Neural cell (in vitro differentiated cells): ENCODE measurements at regions not wholly inside any gene's neighbourhood (a gene's known extent, or its start where the extent isn't known, plus 50 kb on each side); places are given as distances from the start of the nearest gene placed in this dataset.

Experiments used
- H2AFZ ChIP-seq: fragments of 200-600, 300-800 bp; sonication (generic), shearing (Covaris generic); 2 replicates; pipeline ENCODE4 v1.6.0; 2014; ENCODE audit warnings: low read depth, mild to moderate bottlenecking, antibody characterized with exemption, low read length, moderate library complexity
- H3F3A ChIP-seq: fragments of 200-600 bp; shearing (Covaris generic); 2 replicates; pipeline ENCODE4 v1.6.1; 2016; ENCODE audit warnings: mild to moderate bottlenecking, moderate library complexity, mixed read lengths, antibody characterized with exemption, low read length; ENCODE audit not compliant: insufficient read depth, poor library complexity, severe bottlenecking
- H3K27ac ChIP-seq: fragments of 200-600, 300-800 bp; sonication (generic), shearing (Covaris generic); 2 replicates; pipeline ENCODE4 v1.5.1; 2014; ENCODE audit warnings: mild to moderate bottlenecking, low read length, moderate library complexity
- H3K27me3 ChIP-seq: fragments of 300-800, 200-600 bp; sonication (generic), shearing (Covaris generic); 2 replicates; pipeline ENCODE4 v1.6.0; 2014; ENCODE audit warnings: mild to moderate bottlenecking, low read depth, low read length, moderate library complexity; ENCODE audit not compliant: insufficient read depth
- H3K36me3 ChIP-seq: fragments of 300-800, 200-600 bp; sonication (generic), shearing (Covaris generic); 2 replicates; pipeline ENCODE4 v1.5.1; 2014; ENCODE audit warnings: mild to moderate bottlenecking, antibody characterized with exemption, low read length, moderate library complexity; ENCODE audit not compliant: insufficient read depth
- H3K4me2 ChIP-seq: fragments of 300-800, 200-600 bp; sonication (generic), shearing (Covaris generic); 2 replicates; pipeline ENCODE4 v1.6.0; 2014; ENCODE audit warnings: mild to moderate bottlenecking, low read length
- H3K4me3 ChIP-seq: fragments of 300-800, 200-600 bp; sonication (generic), shearing (Covaris generic); 2 replicates; pipeline ENCODE4 v1.5.1; 2014; ENCODE audit warnings: mild to moderate bottlenecking, low read length, moderate library complexity
- H3K79me2 ChIP-seq: fragments of 200-600 bp; shearing (Covaris generic); replicated peaks from 2 replicates; pipeline ENCODE4 v1.6.0; 2014; ENCODE audit warnings: mild to moderate bottlenecking, low read length, moderate library complexity; ENCODE audit not compliant: insufficient read depth
- H3K9ac ChIP-seq: fragments of 300-800, 200-600 bp; sonication (generic), shearing (Covaris generic); 2 replicates; pipeline ENCODE4 v1.6.1; 2016; ENCODE audit warnings: mild to moderate bottlenecking, low read length, mixed read lengths
- H3K9me2 ChIP-seq: fragments of 200-600 bp; shearing (Covaris generic); 2 replicates; pipeline ENCODE4 v1.6.1; 2016; ENCODE audit warnings: mild to moderate bottlenecking, low read length, mixed read lengths; ENCODE audit not compliant: insufficient read depth
- H3K9me3 ChIP-seq: fragments of 200-600, 300-800 bp; sonication (generic), shearing (Covaris generic); 2 replicates; pipeline ENCODE4 v1.6.1; 2016; ENCODE audit warnings: mild to moderate bottlenecking, mixed run types, low read length, moderate library complexity, mixed read lengths
- H4K20me1 ChIP-seq: fragments of 200-600 bp; shearing (Covaris generic); 2 replicates; pipeline ENCODE4 v1.6.1; 2016; ENCODE audit warnings: mild to moderate bottlenecking, mixed run types; ENCODE audit not compliant: insufficient read depth
- CTCF ChIP-seq: fragments of 450-650 bp; IDR thresholded peaks from 2 replicates; pipeline ENCODE4 v1.5.1; 2014; ENCODE audit warnings: antibody characterized with exemption, mild to moderate bottlenecking, moderate library complexity; ENCODE audit not compliant: poor library complexity, severe bottlenecking
- EP300 ChIP-seq: fragments of 450-650 bp; conservative IDR thresholded peaks from 2 replicates; pipeline ENCODE4 v1.6.1; 2014; ENCODE audit warnings: antibody characterized with exemption, mild to moderate bottlenecking, moderate library complexity; ENCODE audit not compliant: poor library complexity, severe bottlenecking
- EZH2 ChIP-seq: fragments of 200-600, 300-800 bp; shearing (Covaris generic), sonication (generic); IDR thresholded peaks from 2 replicates; pipeline ENCODE4 v1.6.1; 2014; ENCODE audit warnings: antibody characterized with exemption, low read length, borderline replicate concordance, mild to moderate bottlenecking; ENCODE audit not compliant: insufficient read depth, poor library complexity, severe bottlenecking
- MXI1 ChIP-seq: fragments of 450-650 bp; conservative IDR thresholded peaks from 2 replicates; pipeline ENCODE4 v1.6.1; 2014; ENCODE audit warnings: antibody characterized with exemption, mild to moderate bottlenecking; ENCODE audit not compliant: poor library complexity, severe bottlenecking
- POLR2AphosphoS5 ChIP-seq: IDR thresholded peaks from 2 replicates; pipeline ENCODE4 v1.6.1; 2012
- RAD21 ChIP-seq: fragments of 450-650 bp; conservative IDR thresholded peaks from 2 replicates; pipeline ENCODE4 v1.6.1; 2014; ENCODE audit warnings: antibody characterized with exemption, mild to moderate bottlenecking, moderate library complexity
- REST ChIP-seq: IDR thresholded peaks from 2 replicates; pipeline ENCODE4 v1.6.1; 2012; ENCODE audit warnings: borderline replicate concordance
- SMC3 ChIP-seq: fragments of 450-650 bp; conservative IDR thresholded peaks from 2 replicates; pipeline ENCODE4 v1.6.1; 2014; ENCODE audit warnings: antibody characterized with exemption, mild to moderate bottlenecking, moderate library complexity; ENCODE audit not compliant: poor library complexity
- TAF1 ChIP-seq: IDR thresholded peaks from 2 replicates; pipeline ENCODE4 v1.6.1; 2012; ENCODE audit warnings: low read depth

DNA sequence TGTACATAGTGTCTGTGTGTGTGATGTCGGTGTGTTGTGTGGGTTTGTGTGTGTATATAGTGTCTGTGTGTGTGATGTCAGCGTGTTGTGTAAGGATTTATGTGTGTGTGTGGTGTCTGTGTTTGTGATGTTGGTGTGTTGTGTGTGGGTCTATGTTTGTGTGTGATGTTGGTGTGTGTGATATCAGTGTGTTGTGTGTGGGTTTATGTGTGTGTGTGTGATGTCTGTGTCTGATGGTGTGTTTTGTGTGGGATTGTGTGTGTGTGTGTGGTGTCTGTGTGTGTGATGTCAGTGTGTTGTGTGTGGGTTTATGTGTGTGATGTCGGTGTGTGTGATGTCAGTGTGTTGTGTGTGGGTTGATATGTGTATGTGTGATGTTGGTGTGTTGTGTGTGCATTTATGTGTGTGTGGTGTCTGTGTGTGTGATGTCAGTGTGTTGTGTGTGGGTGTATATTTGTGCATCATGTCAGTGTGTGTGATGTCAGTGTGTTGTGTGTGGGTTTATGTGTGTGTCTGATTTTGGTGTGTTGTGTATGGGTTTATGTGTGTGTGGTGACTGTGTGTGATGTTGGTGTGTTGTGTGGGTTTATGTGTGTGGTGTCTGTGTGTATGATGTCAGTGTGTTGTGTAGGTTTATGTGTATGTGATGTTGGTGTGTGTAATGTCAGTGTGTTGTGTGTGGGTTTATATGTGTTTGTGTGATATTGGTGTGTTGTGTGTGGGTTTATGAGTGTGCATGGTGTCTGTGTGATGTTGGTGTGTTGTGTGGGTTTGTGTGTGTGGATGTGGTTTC, 102.4 kb upstream of the CD93 start:
- Histone ChIP-seq H3K27me3 (no peaks in the 10 kb centered on the region), H3K79me2 (no peaks in the 10 kb centered on the region), H3K27ac (no peak overlapping the region), H3K36me3 (no peaks in the 10 kb centered on the region), H3K9ac (no peak overlapping the region), H4K20me1 (no peaks in the 10 kb centered on the region), H3K4me2 (no peak overlapping the region), H3K9me2 (no peaks in the 10 kb centered on the region), H3F3A (no peaks in the 10 kb centered on the region), H3K4me3 (no peak overlapping the region), H2AFZ (no peak overlapping the region), H3K9me3 (no peaks in the 10 kb centered on the region)
- TF ChIP-seq POLR2AphosphoS5 (no peak), MXI1 (no peak), REST (no peak), EP300 (no peak), SMC3 (no peak), TAF1 (no peak), CTCF (no peak), EZH2 (no peak), RAD21 (no peak)

DNA sequence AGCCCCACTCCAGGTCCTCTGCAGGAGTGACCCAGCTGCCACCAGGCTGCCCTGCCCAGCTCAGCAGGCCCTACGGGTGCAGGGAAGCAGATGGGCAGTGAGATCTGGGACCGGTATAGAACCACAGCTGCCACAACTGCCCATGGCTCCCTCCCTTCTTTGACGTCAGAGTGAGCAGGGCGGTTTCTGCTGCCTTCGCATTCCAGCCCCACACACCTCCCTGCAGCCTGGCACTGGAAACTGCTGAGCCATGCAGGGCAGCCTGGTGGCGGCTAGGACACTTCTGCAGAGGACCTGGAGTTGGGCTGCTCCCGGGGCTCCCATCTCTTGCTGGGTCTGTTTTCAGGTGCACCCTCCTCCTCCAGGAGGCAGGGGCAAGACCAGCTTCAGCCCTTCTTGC, 101.6 kb upstream of the CD93 start:
- Histone ChIP-seq H3K4me3 (no peak overlapping the region), H3K27me3 (no peaks in the 10 kb centered on the region), H3K9me2 (no peaks in the 10 kb centered on the region), H3K27ac (no peak overlapping the region), H3K4me2 (no peak overlapping the region), H2AFZ (no peak overlapping the region), H4K20me1 (no peaks in the 10 kb centered on the region), H3K36me3 (no peaks in the 10 kb centered on the region), H3F3A (no peaks in the 10 kb centered on the region), H3K9me3 (no peaks in the 10 kb centered on the region), H3K79me2 (no peaks in the 10 kb centered on the region), H3K9ac (no peak overlapping the region)
- TF ChIP-seq RAD21, result no peak
- TF ChIP-seq CTCF, result no peak
- TF ChIP-seq MXI1, result no peak
- no peak for TF ChIP-seq POLR2AphosphoS5
- no peak for TF ChIP-seq REST
